Stimulated activated CD8-positive, alpha-beta memory T cell treated with anti-CD3 and anti-CD28 coated beads, Interleukin-7, amount 100 ng/mL, for 4 hours (primary cell): ENCODE measurements at regions not wholly inside any gene's neighbourhood (a gene's known extent, or its start where the extent isn't known, plus 50 kb on each side); places are given as distances from the start of the nearest gene placed in this dataset.

Experiments
- DNase-seq, 2 donors: peaks; one replicate each; pipeline ENCODE4 v3.0.0-alpha.2; 2020; ENCODE audit warnings: low read depth in 2 of 2

DNA sequence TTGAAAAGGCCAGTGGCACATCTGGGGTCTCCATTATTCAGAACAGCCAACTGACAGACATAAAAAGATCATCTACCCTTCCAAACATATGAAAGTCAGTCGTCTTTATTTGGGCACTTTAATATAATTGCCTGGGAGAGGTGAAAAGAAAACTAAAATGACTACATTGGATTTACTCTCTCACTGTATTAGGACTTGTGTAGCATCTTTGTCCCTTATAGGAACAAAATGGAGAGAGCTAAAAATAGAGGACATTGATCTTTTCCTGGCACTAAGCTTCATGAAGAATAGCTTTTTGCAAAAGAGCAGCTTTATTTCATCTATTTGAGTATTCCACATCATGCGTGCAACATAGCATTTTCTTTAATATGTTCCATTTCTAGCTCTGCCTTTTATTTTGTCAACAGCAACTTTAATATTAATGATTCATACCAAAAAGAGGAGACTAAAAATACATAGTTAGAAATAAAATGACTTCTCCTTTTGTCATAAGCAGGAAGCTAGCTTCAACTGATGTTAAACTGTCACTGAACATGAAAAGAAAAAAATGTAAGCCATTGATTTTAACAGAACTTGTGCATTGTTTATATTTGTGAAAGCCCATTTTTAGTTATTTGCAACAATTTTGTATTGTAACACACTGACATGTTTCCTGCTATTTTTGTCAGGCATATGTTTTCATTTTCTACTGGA is 254.6 kb downstream of the SEC23A start:
- DNase-seq = no peak

DNA sequence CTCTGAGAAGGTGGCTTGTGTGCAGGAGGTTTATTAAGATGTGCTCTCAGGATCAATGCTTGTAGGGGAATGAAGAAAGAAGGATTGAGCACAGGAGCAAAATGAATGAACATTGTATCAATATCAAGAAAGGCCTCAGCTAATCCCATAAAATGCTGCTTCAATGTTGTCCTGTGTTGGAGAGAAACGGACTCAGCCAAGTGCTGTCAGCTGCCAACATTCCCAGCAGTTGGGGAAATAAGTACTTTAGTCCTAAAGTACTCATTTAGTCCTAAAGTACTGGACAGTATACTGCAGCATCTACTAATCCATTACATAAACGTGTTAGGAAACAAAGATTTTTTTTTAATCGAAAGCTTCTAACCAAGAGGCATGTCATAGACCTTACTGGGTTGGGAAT is 255.9 kb downstream of the SEC23A start:
- DNase-seq = no peak

DNA sequence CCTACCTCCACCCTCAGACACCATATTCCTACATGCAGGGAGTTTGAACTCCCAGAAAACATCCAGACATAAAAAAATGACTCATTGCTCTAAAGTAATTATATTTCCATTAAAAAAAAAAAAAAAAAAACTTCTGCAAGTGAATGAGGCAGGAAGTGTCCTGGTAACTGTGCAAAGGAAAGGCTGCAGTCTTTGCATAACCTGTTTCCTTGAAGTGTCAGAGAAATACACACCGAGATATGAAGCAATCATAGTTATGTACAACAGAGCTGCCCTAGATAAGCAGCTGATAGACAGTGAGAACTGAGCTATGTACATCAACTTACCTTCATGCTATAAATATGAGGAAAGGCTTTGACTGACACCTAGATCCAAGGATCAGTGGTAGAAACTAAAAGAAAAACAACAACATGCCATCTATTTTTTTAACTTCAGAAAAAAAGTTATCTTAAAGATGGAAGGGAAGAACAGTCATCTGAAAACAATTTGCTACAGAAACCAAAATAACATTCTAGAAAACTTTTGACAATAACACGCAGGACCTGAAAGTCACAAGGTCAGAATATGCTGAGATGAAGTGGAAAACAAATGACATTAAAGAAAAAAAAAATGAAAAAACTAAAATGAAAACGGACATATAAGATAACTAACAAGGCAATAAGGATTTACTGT is 263.2 kb downstream of the SEC23A start:
- no peak for DNase-seq

DNA sequence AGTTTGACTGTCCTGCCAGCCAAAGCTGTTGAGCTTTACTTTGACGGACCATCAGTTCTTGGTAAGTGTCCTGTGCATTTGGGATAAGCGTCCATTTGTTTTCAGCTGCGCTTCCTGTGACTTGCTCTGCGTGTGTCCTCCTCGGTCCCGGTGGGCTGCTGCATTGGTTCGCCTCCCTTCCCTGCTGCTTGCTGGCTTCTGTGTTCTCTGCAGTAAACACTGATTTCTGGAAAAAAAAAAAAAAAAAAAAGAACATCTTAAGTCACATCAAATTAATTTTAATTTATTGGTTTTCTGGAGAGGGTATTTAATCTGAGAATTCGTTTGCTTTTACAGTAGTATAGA is 264.1 kb downstream of the SEC23A start:
- DNase-seq = no peak

DNA sequence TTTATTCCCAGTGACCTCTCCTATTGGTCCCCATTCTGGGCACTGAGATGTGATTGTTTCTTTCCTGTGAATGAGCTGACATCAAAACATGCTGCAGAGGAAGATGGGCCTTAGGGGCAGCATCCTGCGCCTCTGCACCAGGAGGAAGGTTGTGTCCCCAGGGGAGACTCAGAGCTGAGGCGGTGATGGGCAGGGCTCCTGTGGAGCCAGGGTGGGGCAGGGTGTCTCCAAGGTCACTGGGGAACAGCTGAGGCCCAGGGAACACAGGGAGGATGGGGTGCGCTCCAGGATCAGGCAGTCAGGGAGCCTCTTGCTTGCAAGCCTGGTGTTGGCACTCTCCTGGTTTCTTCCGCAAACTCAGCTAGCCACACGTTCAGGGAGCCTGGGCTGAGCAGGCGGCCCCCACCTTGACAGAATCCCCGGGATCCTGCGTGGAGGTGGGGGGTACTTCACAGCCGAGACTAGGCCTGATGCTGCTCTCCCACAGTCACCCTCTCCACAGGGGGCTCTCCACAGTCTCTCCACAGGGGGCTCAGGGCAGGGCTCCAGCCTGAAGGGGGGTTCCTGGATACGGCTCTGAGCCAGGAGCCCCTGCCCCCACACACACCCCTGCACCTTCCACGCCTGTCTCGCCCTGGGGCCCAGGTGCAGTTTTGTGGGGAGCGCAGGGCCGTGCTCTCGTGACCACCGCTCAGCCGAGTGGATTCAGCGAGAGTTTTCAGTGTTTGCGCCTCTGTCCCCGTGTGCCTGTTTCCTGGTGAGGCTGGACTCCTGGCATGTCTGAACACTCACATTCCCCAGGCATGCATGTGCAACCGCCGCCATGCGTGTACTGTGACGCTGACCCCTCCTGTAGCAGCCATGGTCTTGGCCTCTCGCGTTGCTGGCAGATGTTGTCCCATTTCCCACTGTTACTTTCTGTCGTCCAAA is 264.7 kb downstream of the SEC23A start:
- DNase-seq = no peak

DNA sequence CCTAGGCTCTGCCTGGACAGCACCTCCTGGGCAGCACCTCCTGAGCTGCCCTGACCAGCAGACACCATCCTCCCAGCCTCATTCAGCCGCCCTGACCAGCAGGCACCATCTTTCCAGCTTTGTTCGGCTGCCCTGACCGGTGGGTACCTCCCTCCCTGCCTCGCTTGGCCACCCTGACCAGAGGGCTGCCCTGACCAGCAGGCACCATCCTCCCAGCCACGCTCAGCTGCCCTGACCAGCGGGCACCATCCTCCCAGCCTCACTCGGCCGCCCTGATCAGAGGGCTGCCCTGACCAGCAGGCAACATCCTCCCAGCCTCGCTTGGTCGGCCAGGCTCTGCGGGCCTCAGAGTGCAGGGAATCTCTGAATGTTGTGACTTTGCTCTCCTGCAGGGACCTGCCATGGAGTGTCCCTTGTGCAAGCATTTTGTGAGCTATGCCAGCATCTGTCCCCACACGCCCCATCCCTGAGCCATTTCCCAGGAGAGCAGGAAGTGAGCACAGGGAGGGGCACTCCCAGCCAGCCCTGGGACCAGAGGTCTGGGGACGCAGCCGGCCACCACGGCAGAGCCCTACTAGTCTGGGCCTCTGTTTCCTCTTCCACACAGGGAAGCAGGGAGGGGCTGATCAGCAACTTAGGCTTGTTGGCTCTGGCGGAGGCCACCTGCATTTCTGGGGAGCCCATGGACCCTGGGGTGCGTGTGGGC is 265.5 kb downstream of the SEC23A start:
- DNase-seq = no peak

DNA sequence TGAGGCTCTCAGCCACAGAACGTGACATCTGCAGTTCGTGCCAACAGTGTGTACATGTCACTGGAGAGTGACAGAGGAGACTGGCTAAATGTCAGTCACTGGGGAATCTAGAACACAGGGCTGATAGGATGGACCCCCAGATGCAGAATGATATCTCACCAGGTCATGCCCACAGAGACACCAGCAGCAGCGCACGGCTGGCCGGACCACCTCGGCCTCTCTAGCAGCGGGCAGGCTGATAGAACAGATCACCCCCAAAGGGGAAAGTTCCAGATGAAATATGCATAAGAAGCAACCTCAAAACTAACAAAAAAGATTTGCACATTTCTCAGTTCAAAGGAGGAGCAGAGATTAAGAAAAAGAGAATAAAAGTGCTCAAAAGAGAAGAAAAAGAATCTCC is 266.5 kb downstream of the SEC23A start:
- no peak for DNase-seq

DNA sequence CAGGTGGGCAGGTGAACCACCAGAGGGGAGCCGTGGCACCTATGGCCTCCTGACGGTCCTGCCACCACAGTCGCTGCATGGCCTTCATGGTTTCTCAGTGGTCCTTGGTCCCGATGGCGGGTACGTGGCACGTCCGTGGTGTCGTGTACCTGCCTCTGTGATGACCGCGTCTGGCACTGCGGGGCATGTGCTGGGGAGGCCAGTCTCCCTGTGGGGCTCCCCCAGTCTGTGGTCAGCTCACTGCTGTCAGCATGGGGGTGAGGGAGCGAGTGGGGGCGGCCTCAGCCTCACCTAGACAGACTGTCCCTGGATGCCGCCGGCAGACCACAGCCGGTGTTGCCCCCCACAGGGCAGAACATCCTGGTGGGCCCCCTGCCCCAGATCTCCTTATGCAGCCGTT is 267.2 kb downstream of the SEC23A start:
- no peak for DNase-seq

DNA sequence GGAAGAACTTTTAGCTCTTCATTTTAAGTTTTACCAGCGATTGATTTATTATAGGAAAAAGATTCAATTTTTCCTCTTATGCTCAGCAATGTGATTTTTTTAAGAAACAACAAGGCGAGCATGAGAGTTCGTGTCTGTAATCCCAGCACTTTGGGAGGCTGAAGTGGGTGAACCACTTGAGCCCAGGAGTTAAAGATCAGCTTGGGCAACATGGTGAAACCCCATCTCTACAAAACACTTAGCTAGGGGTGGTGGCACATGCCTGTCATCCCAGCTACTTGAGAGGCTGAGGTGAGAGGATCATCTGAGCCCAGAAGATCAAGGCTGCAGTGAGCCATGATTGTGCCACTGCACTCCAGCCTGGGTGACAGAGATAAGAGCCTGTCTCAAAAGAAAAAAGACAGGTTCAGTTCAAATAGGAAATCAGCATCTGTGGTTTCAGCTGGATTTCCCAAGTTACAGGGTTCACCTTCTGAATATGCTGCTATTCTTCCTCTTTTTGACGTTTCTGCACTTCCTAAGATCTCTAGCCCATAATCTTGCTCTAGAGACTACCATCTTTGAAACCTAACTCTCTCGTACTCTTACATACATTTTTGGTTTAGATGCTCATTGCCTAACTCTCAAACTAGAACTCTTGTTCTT is 274.7 kb downstream of the SEC23A start:
- DNase-seq = no peak

DNA sequence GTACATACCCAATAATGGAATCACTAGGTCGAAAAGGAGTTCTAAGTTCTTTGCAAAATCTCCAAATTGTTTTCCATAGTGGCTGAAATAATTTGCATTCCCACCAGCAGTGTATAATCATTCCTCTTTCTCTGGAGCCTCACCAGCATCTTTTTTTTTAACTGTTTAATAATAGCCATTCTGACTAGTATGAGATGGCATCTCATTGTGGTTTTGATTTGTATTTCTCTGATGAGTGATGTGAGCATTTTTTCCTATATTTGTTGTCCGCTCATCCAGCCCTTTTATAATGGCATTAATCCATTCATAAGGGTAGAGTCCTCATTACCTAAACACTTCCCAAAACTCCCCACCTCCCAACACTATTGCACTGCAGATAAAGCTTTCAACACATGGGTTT is 278.3 kb downstream of the SEC23A start:
- DNase-seq = no peak

DNA sequence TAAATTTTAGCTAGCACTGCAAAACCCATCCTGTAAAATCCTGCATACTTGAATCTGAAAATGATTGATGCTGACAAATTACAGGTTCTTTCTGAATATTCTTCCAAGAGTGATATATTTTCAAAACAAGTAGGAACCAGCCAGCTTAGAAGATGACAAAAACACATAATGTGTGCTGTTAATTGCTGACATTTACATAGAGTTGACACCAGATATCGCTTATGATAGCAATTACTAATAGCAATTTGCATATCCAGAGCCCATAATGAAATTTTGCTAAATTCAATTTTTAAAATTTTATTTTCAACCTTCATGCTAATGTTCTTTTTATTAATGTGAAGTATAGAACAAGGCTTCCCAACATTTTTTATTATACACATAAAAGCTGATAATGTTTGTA is 284.5 kb downstream of the SEC23A start:
- DNase-seq = no peak

DNA sequence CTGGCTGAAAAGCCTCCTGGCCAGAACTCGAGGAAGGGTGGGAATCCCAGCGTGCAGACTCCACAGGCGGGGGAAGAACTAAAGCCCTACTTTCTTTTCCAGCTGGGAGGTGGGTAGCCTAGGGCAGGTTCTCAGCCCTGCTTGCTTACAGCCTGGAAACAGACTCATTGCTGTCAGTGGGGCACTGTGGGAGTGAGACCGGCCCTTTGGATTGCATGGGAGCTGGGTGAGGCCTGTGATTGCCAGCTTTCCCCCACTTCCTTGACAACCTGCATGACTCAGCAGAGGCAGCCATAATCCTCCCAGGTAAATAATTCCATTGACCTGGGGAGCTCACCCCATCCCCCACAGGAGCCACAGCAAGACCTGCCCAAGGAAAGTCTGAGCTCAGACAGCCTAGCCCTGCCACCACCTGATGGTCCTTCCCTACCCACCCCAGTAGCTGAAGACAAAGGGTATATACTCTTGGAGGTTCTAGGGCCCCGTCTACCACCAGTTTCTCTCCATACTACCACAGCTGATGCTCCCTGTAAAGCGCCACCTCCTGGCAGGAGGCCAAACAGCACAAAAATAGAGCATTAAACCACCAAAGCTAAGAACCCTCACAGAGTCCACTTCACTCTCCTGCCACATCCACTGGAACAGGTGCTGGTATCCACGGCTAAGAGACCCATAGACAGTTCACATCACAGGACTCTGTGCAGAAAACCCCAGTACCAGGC is 294.1 kb downstream of the SEC23A start:
- no peak for DNase-seq

DNA sequence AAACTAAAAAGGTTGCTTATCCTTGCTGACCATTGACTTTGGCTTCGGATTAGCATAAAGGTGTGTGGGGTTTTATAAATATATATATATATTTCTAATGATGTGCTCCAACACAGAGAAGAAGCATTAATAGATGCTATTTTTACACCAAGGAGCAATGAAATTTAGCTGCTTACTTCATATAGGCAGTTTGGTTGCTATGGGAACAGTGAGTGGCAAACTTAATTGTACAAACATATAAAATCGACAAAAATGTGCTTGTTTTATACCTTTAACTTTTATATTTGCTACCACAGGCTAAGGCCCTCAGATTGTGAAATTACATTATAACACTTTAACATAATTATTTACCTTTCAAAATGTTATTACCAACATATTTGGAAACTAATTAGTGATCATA is 303.4 kb downstream of the SEC23A start:
- DNase-seq = no peak

DNA sequence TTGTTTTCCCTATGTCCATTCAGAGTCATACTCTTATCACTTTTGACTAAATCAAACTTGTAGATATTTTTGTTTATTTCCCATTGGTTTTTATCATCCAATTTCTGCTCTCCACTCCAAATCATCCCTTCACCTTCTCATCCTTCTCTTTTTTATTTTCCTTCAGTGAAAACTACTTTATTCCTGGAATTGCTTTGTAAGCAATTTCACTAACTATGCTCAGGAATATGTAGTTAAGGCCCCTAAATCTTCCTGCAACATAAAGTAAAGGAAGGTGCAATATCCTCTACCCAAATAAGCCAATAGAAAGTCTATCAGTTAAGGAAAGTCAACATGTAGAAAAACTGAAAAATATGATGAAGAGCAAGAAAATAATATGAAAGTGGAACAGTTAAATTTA is 308.4 kb downstream of the SEC23A start:
- DNase-seq = no peak

DNA sequence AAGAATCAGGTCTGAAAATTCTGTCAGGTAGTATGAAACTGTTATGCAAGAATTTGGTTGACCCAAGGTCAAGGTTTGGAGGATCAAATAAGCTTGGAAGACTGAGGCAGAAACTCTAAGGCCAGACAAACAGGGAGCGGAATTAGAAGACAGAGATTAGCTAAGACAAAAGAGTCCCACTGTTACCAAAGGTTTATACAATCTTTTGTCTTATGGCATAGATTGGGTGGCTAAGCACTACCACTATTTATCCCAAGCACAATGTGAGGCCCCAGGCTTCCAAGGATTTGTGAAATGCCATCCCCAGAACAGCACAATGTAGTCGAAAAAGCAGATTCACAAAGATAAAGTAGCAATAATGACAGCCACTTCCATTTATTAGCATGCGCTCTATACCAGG is 311.2 kb downstream of the SEC23A start:
- no peak for DNase-seq

DNA sequence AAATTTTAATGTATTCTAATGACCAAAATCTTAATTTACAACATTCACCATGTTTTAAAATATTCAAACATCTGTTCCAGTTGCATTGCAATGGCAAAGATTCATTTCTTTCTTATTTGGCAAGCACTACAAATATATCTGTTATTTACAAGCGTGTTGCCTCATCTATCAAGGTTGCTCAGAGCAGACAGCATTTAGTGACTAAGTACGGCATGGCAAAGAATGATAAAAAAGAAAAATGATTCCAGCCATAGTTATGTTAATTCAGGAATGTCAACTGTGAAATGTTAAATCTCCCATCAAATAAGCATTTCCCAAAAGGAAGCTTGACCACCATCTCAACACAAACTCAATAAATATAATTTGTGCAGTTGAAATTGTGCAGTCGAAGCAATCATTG is 312.1 kb downstream of the SEC23A start:
- DNase-seq = no peak

DNA sequence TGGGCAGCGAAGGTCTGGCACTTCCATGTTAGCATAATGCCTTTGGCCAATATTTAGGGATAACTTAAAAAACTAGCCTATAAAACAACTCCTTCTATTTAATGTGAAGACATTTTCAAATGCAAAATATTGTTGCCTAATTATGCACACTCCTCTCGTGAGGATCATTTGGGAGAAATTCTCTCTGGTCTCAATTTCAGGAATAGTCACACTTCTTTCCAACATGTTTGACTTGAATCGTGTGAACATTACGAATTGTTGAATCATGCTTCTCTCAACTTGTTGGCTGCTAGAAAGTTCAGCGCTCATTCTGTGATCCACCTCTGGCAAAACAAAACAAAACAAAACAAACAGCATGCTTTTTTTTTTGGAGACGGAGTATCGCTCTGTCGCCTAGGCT is 313.2 kb downstream of the SEC23A start:
- no peak for DNase-seq

DNA sequence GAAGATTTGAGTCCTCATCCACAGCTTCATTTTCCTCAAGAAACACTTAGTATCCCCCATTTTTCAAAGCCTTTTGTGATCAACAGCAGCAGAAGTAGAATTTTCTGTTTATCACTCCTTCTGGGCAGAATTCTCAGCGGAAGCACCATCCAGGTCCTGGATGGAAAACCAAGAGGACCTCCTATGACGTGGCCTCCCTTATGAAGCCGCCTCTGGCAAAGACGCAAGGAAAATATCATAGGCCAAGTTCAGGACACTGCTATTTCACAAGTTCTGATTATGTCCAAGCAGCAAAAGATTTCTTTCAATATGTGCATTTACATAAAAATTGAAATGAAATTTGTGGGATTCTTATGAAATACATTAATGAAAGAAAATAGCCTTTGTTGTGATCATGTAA is 315.0 kb downstream of the SEC23A start:
- DNase-seq = no peak

DNA sequence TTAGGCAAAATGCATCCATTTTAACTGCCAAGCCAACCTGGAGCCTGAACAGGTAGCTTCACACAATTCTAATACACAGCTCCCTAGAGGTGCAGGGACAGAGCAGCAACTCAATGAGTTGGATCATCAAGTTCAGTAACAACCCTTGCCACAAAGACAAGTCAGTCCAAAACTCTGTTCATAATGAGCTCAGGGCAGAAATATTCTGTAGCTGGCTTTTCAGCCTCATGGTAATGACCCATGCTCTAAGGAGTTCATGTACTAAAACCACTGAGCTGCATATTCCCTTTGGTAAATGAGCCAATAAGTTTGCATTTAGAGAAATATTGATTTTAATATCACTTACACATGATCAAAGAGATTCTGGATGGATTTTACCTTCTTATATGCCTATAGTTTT is 316.1 kb downstream of the SEC23A start:
- DNase-seq = no peak

DNA sequence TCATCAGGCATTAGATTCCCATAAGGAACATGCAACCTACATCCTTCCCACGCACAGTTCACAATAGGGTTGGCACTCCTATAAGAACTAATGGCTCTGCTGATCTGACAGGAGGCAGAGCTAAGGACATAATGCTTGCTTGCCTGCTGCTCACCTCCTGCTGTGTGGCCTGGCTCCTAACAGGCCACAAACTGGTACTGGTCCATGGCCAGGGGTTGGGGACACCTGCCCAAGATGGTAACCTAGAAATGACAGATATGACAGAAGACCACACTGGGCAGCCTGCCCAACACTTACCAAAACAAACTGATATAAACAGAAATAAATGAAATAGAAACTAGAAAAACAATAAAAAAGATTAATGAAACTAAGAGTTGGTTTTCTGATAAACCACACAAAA is 325.6 kb downstream of the SEC23A start:
- DNase-seq = no peak

DNA sequence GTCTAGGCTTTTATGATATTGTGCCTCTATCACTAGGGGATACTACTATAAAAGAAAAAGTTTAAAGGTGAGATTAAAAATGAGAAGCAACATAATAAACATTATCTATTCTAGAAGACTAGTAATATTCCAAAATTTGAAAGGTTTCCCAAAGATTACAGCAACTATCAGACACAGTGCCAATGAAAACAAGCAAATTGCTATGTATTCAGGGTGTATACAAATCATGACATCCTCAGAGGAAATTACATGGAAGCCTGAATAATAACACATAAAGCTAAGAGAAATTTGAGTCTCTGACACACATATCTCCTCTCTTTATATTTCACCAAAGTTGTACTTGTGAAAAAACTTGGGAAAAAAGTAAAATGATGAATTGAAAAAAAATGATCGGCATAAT is 327.0 kb downstream of the SEC23A start:
- no peak for DNase-seq
